ENCODE measurements at regions not wholly inside any gene's neighbourhood (a gene's known extent, or its start where the extent isn't known, plus 50 kb on each side); places are given as distances from the start of the nearest gene placed in this dataset.
A peak's percentile ranks its signal among the peaks of the same experiment; 100 is the strongest.

DNA sequence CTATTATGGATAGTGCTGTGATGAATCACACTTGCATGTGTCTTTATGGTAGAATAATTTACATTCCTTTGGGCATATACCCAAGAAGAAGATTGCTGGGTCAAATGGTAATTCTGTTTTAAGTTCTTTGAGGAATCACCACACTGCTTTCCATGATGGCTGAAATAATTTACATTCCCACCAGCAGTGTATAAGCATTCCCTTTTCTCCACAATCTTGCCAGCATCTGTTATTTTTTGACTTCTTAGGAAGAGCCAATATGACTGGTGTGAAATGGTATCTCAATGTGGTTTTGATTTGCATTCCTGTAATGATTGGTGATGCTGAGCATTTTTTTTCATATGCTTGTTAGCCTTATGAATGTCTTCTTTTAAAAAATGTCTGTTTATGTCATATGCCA is 1120.2 kb downstream of the ARAP2 start:
- no TSS peak for BruUV-seq (replicated peaks)
- DNase-seq (ENCODE audit: unreplicated experiment): no peak
- TF ChIP-seq, protein P1, sequence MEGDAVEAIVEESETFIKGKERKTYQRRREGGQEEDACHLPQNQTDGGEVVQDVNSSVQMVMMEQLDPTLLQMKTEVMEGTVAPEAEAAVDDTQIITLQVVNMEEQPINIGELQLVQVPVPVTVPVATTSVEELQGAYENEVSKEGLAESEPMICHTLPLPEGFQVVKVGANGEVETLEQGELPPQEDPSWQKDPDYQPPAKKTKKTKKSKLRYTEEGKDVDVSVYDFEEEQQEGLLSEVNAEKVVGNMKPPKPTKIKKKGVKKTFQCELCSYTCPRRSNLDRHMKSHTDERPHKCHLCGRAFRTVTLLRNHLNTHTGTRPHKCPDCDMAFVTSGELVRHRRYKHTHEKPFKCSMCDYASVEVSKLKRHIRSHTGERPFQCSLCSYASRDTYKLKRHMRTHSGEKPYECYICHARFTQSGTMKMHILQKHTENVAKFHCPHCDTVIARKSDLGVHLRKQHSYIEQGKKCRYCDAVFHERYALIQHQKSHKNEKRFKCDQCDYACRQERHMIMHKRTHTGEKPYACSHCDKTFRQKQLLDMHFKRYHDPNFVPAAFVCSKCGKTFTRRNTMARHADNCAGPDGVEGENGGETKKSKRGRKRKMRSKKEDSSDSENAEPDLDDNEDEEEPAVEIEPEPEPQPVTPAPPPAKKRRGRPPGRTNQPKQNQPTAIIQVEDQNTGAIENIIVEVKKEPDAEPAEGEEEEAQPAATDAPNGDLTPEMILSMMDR (IDR thresholded peaks at IDR 0.05; ENCODE audit: unreplicated experiment): no peak
- intact Hi-C loops (cut with micrococcal nuclease): no loop called here
- H3K4me1 Mint-ChIP-seq (ENCODE audit: insufficient read depth, unreplicated experiment): no peaks in the 10 kb centered on the region
- no peak overlapping the region for H3K27ac Mint-ChIP-seq (ENCODE audit: low read depth, unreplicated experiment)
- CTCF ChIA-PET: no interaction called here
- H3K27me3 Mint-ChIP-seq (ENCODE audit: insufficient read depth, unreplicated experiment): no peaks in the 10 kb centered on the region
- H3K4me3 Mint-ChIP-seq (ENCODE audit: unreplicated experiment): no peak overlapping the region
- no peaks in the 10 kb centered on the region for H3K36me3 Mint-ChIP-seq (ENCODE audit: insufficient read depth, unreplicated experiment)
- peaks cover 6% of the 10 kb centered on the region for H3K9me3 Mint-ChIP-seq (ENCODE audit: unreplicated experiment)
- POLR2A ChIA-PET: no interaction called here

DNA sequence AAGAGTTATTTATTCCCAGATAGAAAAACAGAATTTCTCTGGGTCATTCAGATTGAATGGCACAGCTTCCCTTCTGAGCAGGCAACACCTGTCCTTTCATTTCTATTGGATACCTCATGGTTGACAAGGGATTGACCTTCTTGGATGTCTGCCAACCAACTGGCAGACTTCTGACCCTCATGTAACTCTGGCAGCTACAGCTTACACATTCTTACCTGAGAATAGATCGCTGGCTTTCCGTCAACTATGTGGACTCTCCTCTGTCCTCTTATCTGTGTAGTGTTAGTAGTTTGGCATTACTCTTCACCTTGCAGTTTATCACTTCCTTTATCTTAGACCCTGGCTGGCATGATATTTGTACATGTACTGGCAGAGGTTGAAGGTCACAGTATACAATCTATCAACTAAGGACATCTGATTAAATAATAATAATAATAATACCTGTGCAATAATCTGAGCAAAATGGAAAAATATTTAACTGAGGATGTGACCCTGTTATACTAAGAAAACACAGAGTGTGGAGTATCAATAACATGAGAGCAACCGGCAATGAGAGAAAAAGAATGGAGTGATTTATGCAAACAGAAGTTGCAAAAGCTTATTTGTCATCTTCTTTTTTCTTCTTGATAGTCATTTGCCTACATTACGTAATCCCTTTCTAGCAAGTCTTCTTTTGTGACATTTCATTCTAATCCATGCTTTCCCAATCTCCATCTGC is 1118.2 kb downstream of the ARAP2 start:
- DNase-seq (ENCODE audit: unreplicated experiment): peak; percentile 6
- ChIA-PET CTCF (interaction anchor here (0.6 to 0.7 kb wide), 2 partner anchors 36 to 1001 kb away, joined by 3 to 4 read pairs; no protein-coding TSS in a partner anchor), POLR2A (no interaction called here)
- H3K36me3 Mint-ChIP-seq (ENCODE audit: insufficient read depth, unreplicated experiment): peaks cover 5% of the 10 kb centered on the region
- H3K27me3 Mint-ChIP-seq (ENCODE audit: insufficient read depth, unreplicated experiment): no peaks in the 10 kb centered on the region
- no TSS peak for BruUV-seq (replicated peaks)
- no peak overlapping the region for H3K27ac Mint-ChIP-seq (ENCODE audit: low read depth, unreplicated experiment)
- H3K4me3 Mint-ChIP-seq (ENCODE audit: unreplicated experiment): no peak overlapping the region
- intact Hi-C loops (cut with micrococcal nuclease): no loop called here
- H3K4me1 Mint-ChIP-seq (ENCODE audit: insufficient read depth, unreplicated experiment): no peaks in the 10 kb centered on the region
- TF ChIP-seq, protein P1 (IDR thresholded peaks at IDR 0.05; ENCODE audit: unreplicated experiment): no peak
- H3K9me3 Mint-ChIP-seq (ENCODE audit: unreplicated experiment): peaks cover 6% of the 10 kb centered on the region

DNA sequence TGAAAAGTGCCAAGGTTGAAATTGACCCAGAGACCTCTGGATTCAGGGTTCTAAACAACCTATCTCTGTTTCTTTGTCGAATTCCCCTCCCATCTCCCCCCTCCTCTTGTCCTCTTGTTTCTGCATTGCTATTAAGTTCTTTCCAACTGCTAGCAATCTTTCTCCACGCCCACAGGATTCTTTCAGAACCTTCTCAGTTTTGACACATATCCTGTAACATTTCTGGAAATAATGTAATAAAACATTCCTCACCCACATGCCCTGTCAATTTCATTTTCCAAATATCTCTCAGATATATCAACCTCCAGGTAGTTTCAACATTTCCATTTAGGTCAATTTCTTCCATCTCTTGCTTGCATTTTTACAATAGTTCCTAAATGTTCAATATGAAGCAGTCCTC is 1105.9 kb downstream of the ARAP2 start:
- no peaks in the 10 kb centered on the region for H3K27me3 Mint-ChIP-seq (ENCODE audit: insufficient read depth, unreplicated experiment)
- POLR2A ChIA-PET: no interaction called here
- TF ChIP-seq, protein P1 (IDR thresholded peaks at IDR 0.05; ENCODE audit: unreplicated experiment): no peak

DNA sequence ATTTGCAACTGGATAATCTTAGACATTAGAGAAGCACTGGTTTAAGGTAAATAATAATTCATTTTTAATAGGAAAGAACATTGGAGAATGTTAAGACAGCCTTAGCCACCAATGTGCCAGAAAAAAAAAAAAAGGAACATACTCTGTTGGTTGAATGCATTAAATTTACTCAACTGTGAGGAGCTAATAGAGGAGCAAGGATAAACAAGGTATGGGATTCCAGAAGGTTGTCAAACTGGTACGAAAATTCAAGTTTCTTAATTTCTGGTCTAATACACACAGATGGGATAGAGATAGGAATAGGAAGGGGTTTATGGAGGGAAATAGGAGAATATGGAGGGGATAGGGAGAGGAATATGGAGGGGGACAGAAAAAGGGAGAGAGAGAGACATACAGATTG is 1096.6 kb downstream of the ARAP2 start:
- Mint-ChIP-seq H3K4me1 (ENCODE audit: insufficient read depth, unreplicated experiment) (no peaks in the 10 kb centered on the region), H3K4me3 (ENCODE audit: unreplicated experiment) (no peak overlapping the region), H3K36me3 (ENCODE audit: insufficient read depth, unreplicated experiment) (no peaks in the 10 kb centered on the region), H3K9me3 (ENCODE audit: unreplicated experiment) (peaks cover 9% of the 10 kb centered on the region), H3K27ac (ENCODE audit: low read depth, unreplicated experiment) (no peak overlapping the region), H3K27me3 (ENCODE audit: insufficient read depth, unreplicated experiment) (no peaks in the 10 kb centered on the region)
- CTCF ChIA-PET: no interaction called here
- no TSS peak for BruUV-seq (replicated peaks)
- intact Hi-C loops (cut with micrococcal nuclease): no loop called here
- TF ChIP-seq, protein P1 (IDR thresholded peaks at IDR 0.05; ENCODE audit: unreplicated experiment): no peak
- DNase-seq (ENCODE audit: unreplicated experiment): no peak
- POLR2A ChIA-PET: no interaction called here

More for the DNA sequence above, 1105.9 kb downstream of the ARAP2 start:
- intact Hi-C loops (cut with micrococcal nuclease): no loop called here
- DNase-seq (ENCODE audit: unreplicated experiment): no peak
- no TSS peak for BruUV-seq (replicated peaks)
- H3K9me3 Mint-ChIP-seq (ENCODE audit: unreplicated experiment): peaks cover 6% of the 10 kb centered on the region
- no peaks in the 10 kb centered on the region for H3K36me3 Mint-ChIP-seq (ENCODE audit: insufficient read depth, unreplicated experiment)
- H3K4me3 Mint-ChIP-seq (ENCODE audit: unreplicated experiment): no peak overlapping the region
- no peak overlapping the region for H3K27ac Mint-ChIP-seq (ENCODE audit: low read depth, unreplicated experiment)
- CTCF ChIA-PET: no interaction called here
- peaks cover 6% of the 10 kb centered on the region for H3K4me1 Mint-ChIP-seq (ENCODE audit: insufficient read depth, unreplicated experiment)

Data from MCF 10A (cell line).